ENCODE measurements at regions not wholly inside any gene's neighbourhood (a gene's known extent, or its start where the extent isn't known, plus 50 kb on each side); places are given as distances from the start of the nearest gene placed in this dataset.
"Not testable (repeated sequence)": the region's sequence is repeated elsewhere in the genome, so short reads cannot be mapped to it uniquely, and the experiment has no call there.

GRCh38 chr2:95767950-95768349 lies 176.1 kb downstream of the TRIM43 start:
- DNase-seq = not testable (repeated sequence)

DNA sequence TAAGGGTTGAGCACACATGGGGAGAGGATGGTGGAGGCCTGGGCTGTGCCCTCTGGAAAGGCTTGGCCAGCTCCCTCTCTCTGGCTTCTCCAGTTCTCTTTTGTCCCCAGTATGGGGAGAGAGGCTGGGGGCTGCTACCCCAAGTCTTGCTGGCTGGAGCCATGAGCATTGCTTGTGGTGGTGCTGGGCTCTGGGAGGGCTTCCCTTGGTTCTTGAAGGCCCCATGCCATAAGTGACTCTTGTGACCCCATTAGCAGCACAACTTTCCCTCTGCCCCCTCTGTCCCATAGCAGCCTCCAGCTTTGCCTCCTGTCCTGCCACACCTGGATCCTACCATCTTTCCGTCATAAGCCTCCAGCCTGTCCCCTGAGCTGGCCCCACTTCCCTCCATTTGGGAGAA lies 177.5 kb downstream of the TRIM43 start:
- not testable (repeated sequence) for DNase-seq

DNA sequence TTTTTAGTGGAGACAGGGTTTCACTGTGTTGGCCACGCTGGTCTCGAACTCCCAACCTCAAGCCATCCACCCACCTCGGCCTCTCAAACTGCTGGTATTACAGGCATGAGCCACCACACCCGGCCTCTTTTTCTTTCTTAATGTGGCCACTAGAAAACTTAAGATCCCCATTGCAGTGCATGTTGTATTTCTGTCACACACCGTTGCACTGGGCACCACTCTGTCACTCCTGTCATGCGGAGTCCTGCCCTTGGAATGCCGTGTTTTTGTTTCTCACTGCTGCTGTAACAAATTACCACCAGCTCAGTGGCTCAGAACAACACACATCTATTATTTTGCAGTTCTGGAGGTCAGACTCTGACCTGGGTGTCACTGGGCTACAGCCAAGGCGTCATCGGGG lies 178.9 kb downstream of the TRIM43 start:
- DNase-seq = not testable (repeated sequence)

DNA sequence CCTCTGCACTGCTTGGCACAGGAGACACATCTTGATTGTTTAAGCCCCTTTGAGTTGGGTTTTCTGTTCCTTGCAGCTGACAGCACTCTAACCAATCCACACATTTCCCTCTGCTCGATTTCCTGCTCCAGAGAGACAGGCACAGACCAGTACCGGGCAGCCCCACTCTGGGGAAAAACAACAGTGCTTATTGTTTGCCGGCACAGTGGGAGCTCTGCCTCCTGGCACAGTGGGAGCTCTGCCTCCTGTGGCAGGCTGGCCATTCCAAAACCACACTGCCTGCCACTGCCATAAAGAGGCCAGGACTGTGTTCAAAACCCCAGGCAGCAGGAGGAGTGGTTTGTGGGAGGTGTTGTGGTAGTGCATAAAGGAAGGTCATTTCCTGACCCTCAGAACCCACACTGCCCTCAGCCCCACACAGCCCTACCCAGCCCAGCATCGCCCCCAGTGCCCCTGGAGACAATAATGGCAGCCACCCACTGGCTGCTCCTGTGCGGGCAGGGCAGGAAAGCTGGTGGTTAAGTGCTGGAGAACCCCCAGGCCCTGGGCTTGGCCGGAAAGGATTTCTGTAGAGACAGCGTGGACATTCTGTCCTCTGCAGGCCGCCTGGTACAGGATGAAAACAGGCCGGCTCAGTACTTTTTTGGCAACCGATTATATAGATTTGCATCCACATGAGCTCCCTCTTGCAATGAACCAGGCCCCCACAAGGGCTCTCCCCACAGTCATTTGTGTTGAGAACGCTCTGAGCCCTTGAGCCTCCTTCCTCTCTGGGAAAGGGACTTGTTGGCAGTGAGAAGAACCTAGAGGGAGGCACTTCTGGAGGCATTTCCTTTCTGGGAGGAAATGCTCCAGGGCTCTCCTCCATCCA lies 182.8 kb downstream of the TRIM43 start:
- DNase-seq = not testable (repeated sequence)

GRCh38 chr2:95775193-95775531 lies 183.4 kb downstream of the TRIM43 start:
- DNase-seq = not testable (repeated sequence)

Data from activated CD4-positive, alpha-beta T cell treated with anti-CD3 and anti-CD28 coated beads for 48 hours (primary cell).